ENCODE measurements at regions not wholly inside any gene's neighbourhood (a gene's known extent, or its start where the extent isn't known, plus 50 kb on each side); places are given as distances from the start of the nearest gene placed in this dataset.

- no peak for ATAC-seq
- no peak for DNase-seq
- peaks cover 2 to 4% of the 10 kb centered on the region in 2 donors for H3K9me3 Mint-ChIP-seq
Measured at GRCh38 chrX:97858592-97858991, 974.9 kb downstream of the RPA4 start.

GRCh38 chrX:97860226-97860625 is 976.5 kb downstream of the RPA4 start:
- Histone ChIP-seq H3K27me3 (ENCODE audit: control insufficient read depth, insufficient read depth, low read length) (no peaks in the 10 kb centered on the region), H3K9me3 (ENCODE audit: control insufficient read depth, insufficient read depth, low read length) (no peaks in the 10 kb centered on the region), H3K27ac (ENCODE audit: low read length) (no peak overlapping the region), H3K4me3 (ENCODE audit: low read length) (no peak overlapping the region), H3K36me3 (ENCODE audit: control insufficient read depth, insufficient read depth, low read length) (no peaks in the 10 kb centered on the region), H3K4me1 (ENCODE audit: control insufficient read depth, insufficient read depth, low read length) (no peaks in the 10 kb centered on the region)
- no peak for DNase-seq
- no peak overlapping the region for H3K4me3 Mint-ChIP-seq
- no peaks in the 10 kb centered on the region for H3K4me1 Mint-ChIP-seq
- no peaks in the 10 kb centered on the region for H3K27me3 Mint-ChIP-seq (ENCODE audit: low read depth in 2 of 2)
- intact Hi-C loops (cut with micrococcal nuclease), result no loop called here
- H3K9me3 Mint-ChIP-seq, result peaks cover 2 to 4% of the 10 kb centered on the region in 2 donors
- WGBS (ENCODE audit: insufficient coverage), result no CpG with 5 or more reads among the region's 1 CpG
- no peaks in the 10 kb centered on the region for H3K36me3 Mint-ChIP-seq
- no peak for ATAC-seq
- TF ChIP-seq CTCF (IDR thresholded peaks at IDR 0.05), result no peak
- no peak overlapping the region for H3K27ac Mint-ChIP-seq

More at GRCh38 chrX:97858592-97858991, 974.9 kb downstream of the RPA4 start:
- no peaks in the 10 kb centered on the region for H3K4me1 ChIP-seq (ENCODE audit: control insufficient read depth, insufficient read depth, low read length)
- H3K36me3 ChIP-seq (ENCODE audit: control insufficient read depth, insufficient read depth, low read length), result no peaks in the 10 kb centered on the region
- Mint-ChIP-seq H3K4me3 (no peak overlapping the region), H3K27me3 (ENCODE audit: low read depth in 2 of 2) (no peaks in the 10 kb centered on the region), H3K36me3 (no peaks in the 10 kb centered on the region), H3K4me1 (no peaks in the 10 kb centered on the region), H3K27ac (no peak overlapping the region)
- no peak overlapping the region for H3K27ac ChIP-seq (ENCODE audit: low read length)
- no peak for TF ChIP-seq CTCF (IDR thresholded peaks at IDR 0.05)
- H3K27me3 ChIP-seq (ENCODE audit: control insufficient read depth, insufficient read depth, low read length), result no peaks in the 10 kb centered on the region
- no peak overlapping the region for H3K4me3 ChIP-seq (ENCODE audit: low read length)
- WGBS (ENCODE audit: insufficient coverage), result no CpG with 5 or more reads among the region's 1 CpG
- H3K9me3 ChIP-seq (ENCODE audit: control insufficient read depth, insufficient read depth, low read length), result no peaks in the 10 kb centered on the region
- intact Hi-C loops (cut with micrococcal nuclease), result no loop called here

- H3K27me3 ChIP-seq (ENCODE audit: control insufficient read depth, insufficient read depth, low read length), result no peaks in the 10 kb centered on the region
- peaks cover 0 to 1% of the 10 kb centered on the region in 2 donors for H3K9me3 Mint-ChIP-seq
- DNase-seq, result no peak
- no peaks in the 10 kb centered on the region for H3K36me3 ChIP-seq (ENCODE audit: control insufficient read depth, insufficient read depth, low read length)
- no peak overlapping the region for H3K4me3 Mint-ChIP-seq
- ATAC-seq, result no peak
- 83% methylated on average over 2 of the region's 3 CpGs for WGBS (ENCODE audit: insufficient coverage)
- H3K27me3 Mint-ChIP-seq (ENCODE audit: low read depth in 2 of 2), result no peaks in the 10 kb centered on the region
- no peaks in the 10 kb centered on the region for H3K9me3 ChIP-seq (ENCODE audit: control insufficient read depth, insufficient read depth, low read length)
- H3K27ac ChIP-seq (ENCODE audit: low read length), result no peak overlapping the region
- intact Hi-C loops (cut with micrococcal nuclease), result no loop called here
- H3K4me3 ChIP-seq (ENCODE audit: low read length), result no peak overlapping the region
- H3K27ac Mint-ChIP-seq, result no peak overlapping the region
- TF ChIP-seq CTCF (IDR thresholded peaks at IDR 0.05), result no peak
- no peaks in the 10 kb centered on the region for H3K4me1 Mint-ChIP-seq
- H3K4me1 ChIP-seq (ENCODE audit: control insufficient read depth, insufficient read depth, low read length), result no peaks in the 10 kb centered on the region
- no peaks in the 10 kb centered on the region for H3K36me3 Mint-ChIP-seq
Measured at GRCh38 chrX:97863261-97863660, 979.6 kb downstream of the RPA4 start.

- Mint-ChIP-seq H3K27ac (no peak overlapping the region), H3K27me3 (ENCODE audit: low read depth in 2 of 2) (no peaks in the 10 kb centered on the region), H3K36me3 (no peaks in the 10 kb centered on the region), H3K4me1 (no peaks in the 10 kb centered on the region), H3K9me3 (peaks cover 4 to 7% of the 10 kb centered on the region in 2 donors), H3K4me3 (no peak overlapping the region)
- no peaks in the 10 kb centered on the region for H3K27me3 ChIP-seq (ENCODE audit: control insufficient read depth, insufficient read depth, low read length)
- WGBS (ENCODE audit: insufficient coverage), result no CpG with 5 or more reads among the region's 2 CpGs
- DNase-seq, result no peak
- H3K27ac ChIP-seq (ENCODE audit: low read length), result no peak overlapping the region
- no peak for TF ChIP-seq CTCF (IDR thresholded peaks at IDR 0.05)
- H3K4me1 ChIP-seq (ENCODE audit: control insufficient read depth, insufficient read depth, low read length), result no peaks in the 10 kb centered on the region
- intact Hi-C loops (cut with micrococcal nuclease), result no loop called here
- ATAC-seq, result no peak
- H3K4me3 ChIP-seq (ENCODE audit: low read length), result no peak overlapping the region
- H3K9me3 ChIP-seq (ENCODE audit: control insufficient read depth, insufficient read depth, low read length), result no peaks in the 10 kb centered on the region
- H3K36me3 ChIP-seq (ENCODE audit: control insufficient read depth, insufficient read depth, low read length), result no peaks in the 10 kb centered on the region
Measured at GRCh38 chrX:97867266-97867665, 983.6 kb downstream of the RPA4 start.

Data from natural killer cell (primary cell).